Esophagus squamous epithelium (tissue), 4 donors: ENCODE measurements at regions not wholly inside any gene's neighbourhood (a gene's known extent, or its start where the extent isn't known, plus 50 kb on each side); places are given as distances from the start of the nearest gene placed in this dataset.

Experiments used
- CTCF ChIP-seq, 6 experiments: fragments of 450-650 bp in 4 of 6; fragments of 200-600 bp in 2 of 6; sonication (generic) in 2 of 6; IDR thresholded peaks; one replicate each; pipeline ENCODE4 v1.5.1; 2016 to 2019; ENCODE audit warnings: antibody characterized with exemption in 6 of 6, mild to moderate bottlenecking in 4 of 6, moderate library complexity in 4 of 6
- POLR2A ChIP-seq, 4 donors: fragments of 450-650 bp; IDR thresholded peaks; one replicate each; pipeline ENCODE4 v1.6.1; 2017; ENCODE audit warnings: antibody characterized with exemption in 4 of 4, mild to moderate bottlenecking in 4 of 4, moderate library complexity in 3 of 4

- TF ChIP-seq CTCF (IDR thresholded peaks at IDR 0.05) = no peak
- no peak for TF ChIP-seq POLR2A (IDR thresholded peaks at IDR 0.05)
Measured at GRCh38 chr4:181293541-181293940, 949.7 kb upstream of the TENM3 start.
